Osteocyte (in vitro differentiated cells): ENCODE measurements at regions not wholly inside any gene's neighbourhood (a gene's known extent, or its start where the extent isn't known, plus 50 kb on each side); places are given as distances from the start of the nearest gene placed in this dataset.

Experiments used
- DNase-seq: peaks from one replicate; pipeline ENCODE4 v3.0.0; 2021; ENCODE audit warnings: mixed read lengths; ENCODE audit not compliant: unreplicated experiment; ENCODE audit errors: extremely low spot score
- H3K27ac Mint-ChIP-seq: one replicate; pipeline ENCODE4 v1.8.0; 2021; ENCODE audit warnings: mild to moderate bottlenecking, mixed read lengths; ENCODE audit not compliant: unreplicated experiment
- H3K27me3 Mint-ChIP-seq: one replicate; pipeline ENCODE4 v1.8.0; 2021; ENCODE audit warnings: mixed read lengths; ENCODE audit not compliant: unreplicated experiment
- H3K36me3 Mint-ChIP-seq: one replicate; pipeline ENCODE4 v1.8.0; 2021; ENCODE audit warnings: mixed read lengths; ENCODE audit not compliant: unreplicated experiment
- H3K4me1 Mint-ChIP-seq: one replicate; pipeline ENCODE4 v1.8.0; 2021; ENCODE audit warnings: mixed read lengths; ENCODE audit not compliant: unreplicated experiment
- H3K4me3 Mint-ChIP-seq: one replicate; pipeline ENCODE4 v1.8.0; 2021; ENCODE audit warnings: mild to moderate bottlenecking, moderate library complexity, mixed read lengths; ENCODE audit not compliant: unreplicated experiment
- H3K9me3 Mint-ChIP-seq: one replicate; pipeline ENCODE4 v1.8.0; 2021; ENCODE audit warnings: mixed read lengths; ENCODE audit not compliant: unreplicated experiment
- TF ChIP-seq, protein P1 (sequence below): fragments of 200-600 bp; sonication (generic); IDR thresholded peaks from 2 replicates; pipeline ENCODE4 v1.5.0; 2021; ENCODE audit warnings: antibody characterized with exemption, mild to moderate bottlenecking, moderate library complexity

DNA sequence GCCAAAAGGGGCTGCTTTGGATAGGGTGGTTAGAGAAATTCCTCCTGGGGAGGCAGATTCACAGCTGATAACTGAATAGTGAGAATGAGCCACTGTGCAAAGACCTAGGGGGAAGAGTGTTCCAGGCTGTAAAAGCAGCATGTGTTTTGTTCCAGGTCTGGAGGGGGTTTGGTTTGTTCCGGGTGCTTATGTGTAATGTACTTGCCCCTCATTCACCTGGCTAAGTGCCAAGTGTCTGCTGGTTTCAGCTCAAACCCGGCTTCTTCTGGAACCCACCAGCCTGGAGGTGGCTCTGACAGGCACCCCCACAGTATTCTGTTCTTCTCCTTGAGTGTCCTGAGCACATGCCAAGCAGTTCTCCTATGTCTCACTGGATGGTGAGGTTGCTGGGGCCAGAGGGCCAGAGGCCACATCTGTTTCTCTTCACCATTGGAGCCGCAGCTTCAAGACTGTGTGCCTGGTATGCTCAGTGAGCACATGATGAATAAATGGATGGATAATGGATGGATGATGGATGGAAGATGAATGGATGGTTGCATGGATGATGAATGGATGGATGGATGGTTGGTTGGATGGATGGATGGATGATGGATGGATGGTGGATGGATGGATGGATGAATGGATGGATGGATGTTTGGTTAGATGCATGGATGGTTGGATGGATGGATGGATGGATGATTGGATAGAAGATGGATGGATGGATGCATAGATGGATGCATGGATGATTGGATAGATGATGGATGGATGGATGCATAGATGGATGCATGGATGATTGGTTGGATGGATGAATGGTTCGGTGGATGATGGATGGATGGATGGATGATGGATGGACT is 227.6 kb downstream of the BMP7 start:
- no peaks in the 10 kb centered on the region for H3K36me3 Mint-ChIP-seq
- H3K4me1 Mint-ChIP-seq = peaks cover 28% of the 10 kb centered on the region
- DNase-seq = no peak
- no peaks in the 10 kb centered on the region for H3K27me3 Mint-ChIP-seq
- no peak overlapping the region for H3K4me3 Mint-ChIP-seq
- H3K27ac Mint-ChIP-seq = no peak overlapping the region
- TF ChIP-seq, protein P1, sequence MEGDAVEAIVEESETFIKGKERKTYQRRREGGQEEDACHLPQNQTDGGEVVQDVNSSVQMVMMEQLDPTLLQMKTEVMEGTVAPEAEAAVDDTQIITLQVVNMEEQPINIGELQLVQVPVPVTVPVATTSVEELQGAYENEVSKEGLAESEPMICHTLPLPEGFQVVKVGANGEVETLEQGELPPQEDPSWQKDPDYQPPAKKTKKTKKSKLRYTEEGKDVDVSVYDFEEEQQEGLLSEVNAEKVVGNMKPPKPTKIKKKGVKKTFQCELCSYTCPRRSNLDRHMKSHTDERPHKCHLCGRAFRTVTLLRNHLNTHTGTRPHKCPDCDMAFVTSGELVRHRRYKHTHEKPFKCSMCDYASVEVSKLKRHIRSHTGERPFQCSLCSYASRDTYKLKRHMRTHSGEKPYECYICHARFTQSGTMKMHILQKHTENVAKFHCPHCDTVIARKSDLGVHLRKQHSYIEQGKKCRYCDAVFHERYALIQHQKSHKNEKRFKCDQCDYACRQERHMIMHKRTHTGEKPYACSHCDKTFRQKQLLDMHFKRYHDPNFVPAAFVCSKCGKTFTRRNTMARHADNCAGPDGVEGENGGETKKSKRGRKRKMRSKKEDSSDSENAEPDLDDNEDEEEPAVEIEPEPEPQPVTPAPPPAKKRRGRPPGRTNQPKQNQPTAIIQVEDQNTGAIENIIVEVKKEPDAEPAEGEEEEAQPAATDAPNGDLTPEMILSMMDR = no peak
- peaks cover 5% of the 10 kb centered on the region for H3K9me3 Mint-ChIP-seq

DNA sequence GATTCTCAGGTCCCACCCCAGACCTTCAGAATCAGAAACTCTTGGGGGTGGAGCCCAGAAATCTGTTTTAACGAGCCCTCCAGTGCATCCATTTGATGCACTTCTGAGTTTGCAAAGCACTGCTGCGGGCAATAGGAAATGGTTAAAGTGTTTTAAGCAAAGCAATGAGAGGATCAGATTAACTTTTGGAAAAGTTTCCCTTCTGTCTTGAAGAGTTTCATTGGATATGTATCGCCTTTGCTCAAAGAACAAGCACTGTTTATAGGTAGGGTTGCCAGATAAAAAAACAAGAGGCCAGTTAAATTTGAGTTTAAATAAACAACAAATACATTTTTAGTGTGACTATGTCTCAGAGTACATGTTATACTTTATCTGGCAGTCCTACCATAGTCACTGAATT is 226.0 kb downstream of the BMP7 start:
- Mint-ChIP-seq H3K36me3 (no peaks in the 10 kb centered on the region), H3K4me1 (peaks cover 19% of the 10 kb centered on the region), H3K27me3 (no peaks in the 10 kb centered on the region), H3K27ac (no peak overlapping the region), H3K9me3 (no peaks in the 10 kb centered on the region), H3K4me3 (no peak overlapping the region)
- DNase-seq = no peak
- TF ChIP-seq, protein P1 = no peak

DNA sequence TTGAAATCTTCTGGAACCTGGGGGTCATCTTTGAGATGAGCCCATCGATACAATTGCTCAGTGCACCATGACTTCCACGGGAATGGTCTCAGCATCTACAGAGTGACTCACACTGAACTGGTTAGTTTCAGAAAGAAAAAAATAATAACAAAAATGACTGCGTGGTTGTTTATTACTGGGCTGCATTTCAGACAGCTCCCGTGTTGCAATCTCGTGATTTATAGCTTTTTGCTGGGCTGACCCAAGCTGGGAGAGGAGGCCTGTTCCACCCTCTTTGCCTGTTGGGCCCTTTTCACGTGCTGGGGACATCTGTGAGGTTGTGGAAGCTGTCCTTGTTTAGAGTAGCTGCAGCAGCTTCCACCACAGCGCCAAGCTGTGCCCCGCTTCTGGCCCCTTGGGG is 225.5 kb downstream of the BMP7 start:
- Mint-ChIP-seq H3K36me3 (no peaks in the 10 kb centered on the region), H3K4me1 (peaks cover 17% of the 10 kb centered on the region), H3K27me3 (no peaks in the 10 kb centered on the region), H3K9me3 (no peaks in the 10 kb centered on the region), H3K27ac (no peak overlapping the region), H3K4me3 (no peak overlapping the region)
- DNase-seq = no peak
- TF ChIP-seq, protein P1 = no peak

DNA sequence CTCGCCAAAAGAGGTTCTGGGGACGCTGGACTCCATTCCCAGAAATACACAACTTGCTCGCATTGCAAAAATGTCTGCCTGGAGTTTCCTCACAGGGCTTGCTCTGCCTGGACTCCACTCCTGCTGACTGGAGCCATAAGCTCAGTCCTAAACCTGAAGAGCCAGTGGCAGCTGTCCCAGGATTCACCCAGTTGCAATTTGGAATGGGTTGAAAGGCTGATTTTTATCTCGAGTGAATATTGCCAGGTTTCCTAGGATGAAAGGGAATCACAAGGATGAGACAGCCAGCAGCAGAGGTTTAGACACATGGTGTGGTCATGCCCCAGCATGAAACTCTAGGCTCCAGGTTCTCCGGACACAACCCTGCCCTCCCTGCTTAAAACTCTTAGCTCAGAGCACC is 223.3 kb downstream of the BMP7 start:
- TF ChIP-seq, protein P1 = no peak
- no peaks in the 10 kb centered on the region for H3K36me3 Mint-ChIP-seq
- H3K27ac Mint-ChIP-seq = no peak overlapping the region
- DNase-seq = no peak
- peaks cover 19% of the 10 kb centered on the region for H3K4me1 Mint-ChIP-seq
- H3K9me3 Mint-ChIP-seq = no peaks in the 10 kb centered on the region
- H3K4me3 Mint-ChIP-seq = no peak overlapping the region
- no peaks in the 10 kb centered on the region for H3K27me3 Mint-ChIP-seq

DNA sequence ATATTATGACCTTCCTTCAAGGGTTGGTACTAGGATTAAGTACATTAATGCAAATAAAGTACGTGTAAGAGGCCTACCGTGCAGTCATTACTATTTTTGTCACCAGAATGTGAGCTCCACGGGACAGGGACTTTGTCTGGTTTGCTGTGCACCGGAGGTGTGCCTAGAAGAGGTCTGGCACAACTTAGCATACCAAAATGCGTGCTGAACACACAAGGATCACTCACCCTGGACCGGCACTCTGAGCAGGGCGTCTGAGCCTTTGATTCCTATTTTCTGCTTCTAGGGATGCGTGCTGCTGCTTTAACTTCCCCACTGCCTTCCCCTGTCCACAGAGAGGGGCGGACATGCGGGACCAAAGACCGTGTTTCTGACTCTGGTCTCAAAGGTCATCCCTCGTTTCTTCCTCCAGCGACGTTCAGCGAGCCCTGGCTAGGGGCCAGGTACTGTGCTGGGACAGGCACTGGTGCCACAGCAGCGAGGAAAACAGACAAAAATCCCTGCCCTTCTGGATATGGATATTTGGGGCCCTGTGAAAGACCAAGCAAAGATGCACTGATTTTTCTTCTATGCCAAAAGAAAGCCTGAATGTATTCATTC is 222.7 kb downstream of the BMP7 start:
- Mint-ChIP-seq H3K9me3 (no peaks in the 10 kb centered on the region), H3K27ac (no peak overlapping the region), H3K4me1 (peaks cover 26% of the 10 kb centered on the region), H3K4me3 (no peak overlapping the region), H3K36me3 (no peaks in the 10 kb centered on the region), H3K27me3 (no peaks in the 10 kb centered on the region)
- DNase-seq = no peak
- TF ChIP-seq, protein P1 = no peak
